Astrocyte (in vitro differentiated cells and primary cell): ENCODE measurements at regions not wholly inside any gene's neighbourhood (a gene's known extent, or its start where the extent isn't known, plus 50 kb on each side); places are given as distances from the start of the nearest gene placed in this dataset.
A peak's percentile ranks its signal among the peaks of the same experiment; 100 is the strongest.

Experiments used
- DNase-seq: peaks from one replicate; pipeline ENCODE4 v3.0.0-alpha.2; 2010; ENCODE audit warnings: low read depth
- FAIRE-seq: peaks from 2 replicates; lab custom pipeline; 2011; peaks lifted over from hg19 to GRCh38; lab: Jason Lieb, UNC
- H2AFZ ChIP-seq: 2 replicates; pipeline ENCODE4 v1.6.0; 2012; ENCODE audit warnings: low read depth, low read length, inconsistent platforms
- H3K27ac ChIP-seq: 2 replicates; pipeline ENCODE4 v1.5.1; 2011; ENCODE audit warnings: low read depth, low read length, inconsistent platforms
- H3K27me3 ChIP-seq: 2 replicates; pipeline ENCODE4 v1.6.0; 2011; ENCODE audit warnings: low read length, inconsistent platforms; ENCODE audit not compliant: insufficient read depth
- H3K36me3 ChIP-seq: 2 replicates; pipeline ENCODE4 v1.5.1; 2011; ENCODE audit warnings: low read length, inconsistent platforms; ENCODE audit not compliant: insufficient read depth
- H3K4me1 ChIP-seq: 2 replicates; pipeline ENCODE4 v1.5.1; 2011; ENCODE audit warnings: low read length, inconsistent platforms; ENCODE audit not compliant: insufficient read depth
- H3K4me2 ChIP-seq: 2 replicates; pipeline ENCODE4 v1.6.0; 2012; ENCODE audit warnings: low read length, inconsistent platforms
- H3K4me3 ChIP-seq: 2 replicates; pipeline ENCODE4 v1.5.1; 2011; ENCODE audit warnings: low read depth, mild to moderate bottlenecking, low read length, inconsistent platforms; ENCODE audit not compliant: insufficient read depth
- H3K79me2 ChIP-seq: 2 replicates; pipeline ENCODE4 v1.6.0; 2012; ENCODE audit warnings: mild to moderate bottlenecking, low read length, inconsistent platforms; ENCODE audit not compliant: insufficient read depth
- H3K9ac ChIP-seq: 2 replicates; pipeline ENCODE4 v1.6.0; 2012; ENCODE audit warnings: mild to moderate bottlenecking, low read length, inconsistent platforms
- H3K9me3 ChIP-seq: 2 replicates; pipeline ENCODE4 v1.5.1; 2012; ENCODE audit warnings: low read depth, mild to moderate bottlenecking, low read length, inconsistent platforms; ENCODE audit not compliant: insufficient read depth
- H4K20me1 ChIP-seq: 2 replicates; pipeline ENCODE4 v1.6.0; 2012; ENCODE audit warnings: low read length, inconsistent platforms; ENCODE audit not compliant: insufficient read depth
- H3K27ac Mint-ChIP-seq: one replicate; pipeline ENCODE4 v1.8.0; 2021; ENCODE audit warnings: mild to moderate bottlenecking, mixed read lengths; ENCODE audit not compliant: unreplicated experiment
- H3K27me3 Mint-ChIP-seq: one replicate; pipeline ENCODE4 v1.8.0; 2021; ENCODE audit warnings: low read depth, mixed read lengths; ENCODE audit not compliant: unreplicated experiment
- H3K36me3 Mint-ChIP-seq: one replicate; pipeline ENCODE4 v1.8.0; 2021; ENCODE audit warnings: low read depth, mixed read lengths; ENCODE audit not compliant: unreplicated experiment
- H3K4me1 Mint-ChIP-seq: one replicate; pipeline ENCODE4 v1.8.0; 2021; ENCODE audit warnings: low read depth, mixed read lengths; ENCODE audit not compliant: unreplicated experiment
- H3K4me3 Mint-ChIP-seq: one replicate; pipeline ENCODE4 v1.8.0; 2021; ENCODE audit warnings: mild to moderate bottlenecking, moderate library complexity, mixed read lengths; ENCODE audit not compliant: unreplicated experiment
- H3K9me3 Mint-ChIP-seq: one replicate; pipeline ENCODE4 v1.8.0; 2021; ENCODE audit warnings: mild to moderate bottlenecking, mixed read lengths; ENCODE audit not compliant: unreplicated experiment
- EZH2 ChIP-seq: IDR thresholded peaks from 2 replicates; pipeline ENCODE4 v1.6.1; 2012; ENCODE audit warnings: mild to moderate bottlenecking, low read length, inconsistent platforms; ENCODE audit not compliant: insufficient read depth
- TF ChIP-seq, protein P1 (sequence below): IDR thresholded peaks from 2 replicates; pipeline ENCODE4 v1.5.1; 2011; ENCODE audit warnings: low read depth, mild to moderate bottlenecking, inconsistent platforms, low read length, moderate library complexity; ENCODE audit not compliant: insufficient read depth

DNA sequence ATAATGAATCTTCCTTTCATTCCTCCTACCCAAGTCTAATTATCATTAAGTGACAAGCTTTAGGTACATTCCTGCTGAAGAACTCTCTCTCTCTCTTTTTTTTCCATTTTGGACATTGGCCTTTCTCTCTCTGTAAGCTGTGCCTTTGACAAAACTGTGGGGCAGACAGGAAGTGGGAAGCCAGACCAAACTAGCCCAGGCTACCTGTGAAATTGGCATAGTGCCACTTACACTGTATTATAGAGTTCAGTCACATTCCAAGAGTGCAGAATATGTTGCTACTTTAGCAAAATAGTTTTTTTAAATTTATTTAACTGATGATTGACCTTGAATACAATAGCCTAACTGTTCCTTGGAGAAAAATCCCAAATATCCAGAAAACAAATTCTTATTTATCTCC lies 381.5 kb upstream of the ETAA1 start:
- Mint-ChIP-seq H3K4me3 (no peak overlapping the region), H3K27ac (no peak overlapping the region), H3K36me3 (no peaks in the 10 kb centered on the region), H3K9me3 (peaks cover 2% of the 10 kb centered on the region), H3K27me3 (no peaks in the 10 kb centered on the region), H3K4me1 (peaks cover 4% of the 10 kb centered on the region)
- Histone ChIP-seq H4K20me1 (no peaks in the 10 kb centered on the region), H3K27me3 (peaks cover 3% of the 10 kb centered on the region), H3K9me3 (no peaks in the 10 kb centered on the region), H3K79me2 (no peaks in the 10 kb centered on the region), H3K9ac (no peak overlapping the region), H3K36me3 (no peaks in the 10 kb centered on the region), H3K4me1 (no peaks in the 10 kb centered on the region), H2AFZ (no peak overlapping the region), H3K4me2 (no peak overlapping the region), H3K4me3 (no peak overlapping the region), H3K27ac (no peak overlapping the region)
- TF ChIP-seq EZH2: no peak
- TF ChIP-seq, protein P1, sequence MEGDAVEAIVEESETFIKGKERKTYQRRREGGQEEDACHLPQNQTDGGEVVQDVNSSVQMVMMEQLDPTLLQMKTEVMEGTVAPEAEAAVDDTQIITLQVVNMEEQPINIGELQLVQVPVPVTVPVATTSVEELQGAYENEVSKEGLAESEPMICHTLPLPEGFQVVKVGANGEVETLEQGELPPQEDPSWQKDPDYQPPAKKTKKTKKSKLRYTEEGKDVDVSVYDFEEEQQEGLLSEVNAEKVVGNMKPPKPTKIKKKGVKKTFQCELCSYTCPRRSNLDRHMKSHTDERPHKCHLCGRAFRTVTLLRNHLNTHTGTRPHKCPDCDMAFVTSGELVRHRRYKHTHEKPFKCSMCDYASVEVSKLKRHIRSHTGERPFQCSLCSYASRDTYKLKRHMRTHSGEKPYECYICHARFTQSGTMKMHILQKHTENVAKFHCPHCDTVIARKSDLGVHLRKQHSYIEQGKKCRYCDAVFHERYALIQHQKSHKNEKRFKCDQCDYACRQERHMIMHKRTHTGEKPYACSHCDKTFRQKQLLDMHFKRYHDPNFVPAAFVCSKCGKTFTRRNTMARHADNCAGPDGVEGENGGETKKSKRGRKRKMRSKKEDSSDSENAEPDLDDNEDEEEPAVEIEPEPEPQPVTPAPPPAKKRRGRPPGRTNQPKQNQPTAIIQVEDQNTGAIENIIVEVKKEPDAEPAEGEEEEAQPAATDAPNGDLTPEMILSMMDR: no peak
- no peak for FAIRE-seq
- no peak for DNase-seq

GRCh38 chr2:67018301-67018700 lies 378.8 kb upstream of the ETAA1 start:
- DNase-seq (no peak), FAIRE-seq (no peak)
- Mint-ChIP-seq H3K36me3 (no peaks in the 10 kb centered on the region), H3K9me3 (peaks cover 2% of the 10 kb centered on the region), H3K4me3 (no peak overlapping the region), H3K4me1 (peaks cover 4% of the 10 kb centered on the region), H3K27me3 (no peaks in the 10 kb centered on the region), H3K27ac (no peak overlapping the region)
- Histone ChIP-seq H3K4me1 (no peaks in the 10 kb centered on the region), H3K4me2 (no peak overlapping the region), H3K9ac (no peak overlapping the region), H3K27ac (no peak overlapping the region), H3K9me3 (no peaks in the 10 kb centered on the region), H4K20me1 (no peaks in the 10 kb centered on the region), H3K27me3 (no peaks in the 10 kb centered on the region), H3K4me3 (no peak overlapping the region), H3K36me3 (no peaks in the 10 kb centered on the region), H2AFZ (no peak overlapping the region), H3K79me2 (no peaks in the 10 kb centered on the region)
- TF ChIP-seq, protein P1: no peak
- no peak for TF ChIP-seq EZH2

GRCh38 chr2:67032076-67032475 lies 365.1 kb upstream of the ETAA1 start:
- no peak overlapping the region for H3K27ac ChIP-seq
- H3K27me3 ChIP-seq: no peaks in the 10 kb centered on the region
- no peak for FAIRE-seq
- H3K9me3 Mint-ChIP-seq: no peaks in the 10 kb centered on the region
- H2AFZ ChIP-seq: no peak overlapping the region
- no peaks in the 10 kb centered on the region for H3K79me2 ChIP-seq
- peak; percentile 26 for DNase-seq
- H3K36me3 Mint-ChIP-seq: no peaks in the 10 kb centered on the region
- no peak overlapping the region for H3K4me3 ChIP-seq
- H3K9ac ChIP-seq: no peak overlapping the region
- H3K36me3 ChIP-seq: no peaks in the 10 kb centered on the region
- no peaks in the 10 kb centered on the region for H3K4me1 Mint-ChIP-seq
- H3K4me2 ChIP-seq: no peak overlapping the region
- no peaks in the 10 kb centered on the region for H3K27me3 Mint-ChIP-seq
- no peak overlapping the region for H3K27ac Mint-ChIP-seq
- no peaks in the 10 kb centered on the region for H4K20me1 ChIP-seq
- H3K4me3 Mint-ChIP-seq: no peak overlapping the region
- TF ChIP-seq, protein P1: no peak
- no peak for TF ChIP-seq EZH2
- H3K4me1 ChIP-seq: no peaks in the 10 kb centered on the region
- H3K9me3 ChIP-seq: no peaks in the 10 kb centered on the region
